DND-41 (cell line): ENCODE measurements at regions not wholly inside any gene's neighbourhood (a gene's known extent, or its start where the extent isn't known, plus 50 kb on each side); places are given as distances from the start of the nearest gene placed in this dataset.

Source experiments
- ATAC-seq: fragments of 200-7000 bp; cut with Tn5 transposase; 3 replicates; pipeline ENCODE4 v1.9.1; 2021; ENCODE audit warnings: low read depth; ENCODE audit not compliant: insufficient read depth
- DNase-seq: peaks from one replicate; pipeline ENCODE4 v3.0.0-alpha.2; 2020
- H2AFZ ChIP-seq: 2 replicates; pipeline ENCODE4 v1.6.0; 2012; ENCODE audit warnings: low read depth, low read length
- H3K27ac ChIP-seq: 2 replicates; pipeline ENCODE4 v1.5.1; 2012; ENCODE audit warnings: low read length, inconsistent platforms
- H3K27me3 ChIP-seq: fragments of 200-600 bp; sonication (generic); 2 replicates; pipeline ENCODE4 v1.6.0; 2012; ENCODE audit warnings: low read length, mild to moderate bottlenecking, inconsistent platforms; ENCODE audit not compliant: insufficient read depth, poor library complexity
- H3K36me3 ChIP-seq: 2 replicates; pipeline ENCODE4 v1.5.1; 2012; ENCODE audit warnings: low read length, inconsistent platforms; ENCODE audit not compliant: insufficient read depth
- H3K4me1 ChIP-seq: 2 replicates; pipeline ENCODE4 v1.5.1; 2012; ENCODE audit warnings: mild to moderate bottlenecking, low read length; ENCODE audit not compliant: insufficient read depth
- H3K4me2 ChIP-seq: 2 replicates; pipeline ENCODE4 v1.6.0; 2012; ENCODE audit warnings: mild to moderate bottlenecking, moderate library complexity, low read length, inconsistent platforms; ENCODE audit not compliant: insufficient read depth
- H3K4me3 ChIP-seq, 2 experiments: fragments of 200-600 bp in 1 of 2; shearing (Covaris generic) in 1 of 2; 2 replicates each; pipeline ENCODE4 v1.5.1; 2012 to 2016; ENCODE audit warnings: inconsistent platforms in 2 of 2, low read length in 2 of 2, mild to moderate bottlenecking in 2 of 2, low read depth in 1 of 2, moderate library complexity in 1 of 2
- H3K79me2 ChIP-seq: 2 replicates; pipeline ENCODE4 v1.6.0; 2012; ENCODE audit warnings: low read length, inconsistent platforms; ENCODE audit not compliant: insufficient read depth
- H3K9ac ChIP-seq: 2 replicates; pipeline ENCODE4 v1.6.0; 2012; ENCODE audit warnings: low read depth, mild to moderate bottlenecking, inconsistent platforms, low read length, moderate library complexity
- H3K9me3 ChIP-seq: 2 replicates; pipeline ENCODE4 v1.5.1; 2012; ENCODE audit warnings: low read length, moderate library complexity, mild to moderate bottlenecking, inconsistent platforms; ENCODE audit not compliant: insufficient read depth, severe bottlenecking
- H4K20me1 ChIP-seq: 2 replicates; pipeline ENCODE4 v1.6.0; 2012; ENCODE audit warnings: low read length; ENCODE audit not compliant: insufficient read depth
- EZH2 ChIP-seq: IDR thresholded peaks from 3 replicates; pipeline ENCODE4 v1.6.1; 2012; ENCODE audit warnings: borderline replicate concordance, low read depth, mild to moderate bottlenecking, moderate library complexity, low read length, inconsistent platforms; ENCODE audit not compliant: severe bottlenecking
- TF ChIP-seq, protein P1 (sequence below): IDR thresholded peaks from 2 replicates; pipeline ENCODE4 v1.5.1; 2012; ENCODE audit warnings: borderline replicate concordance, low read length, moderate library complexity, mild to moderate bottlenecking; ENCODE audit not compliant: poor library complexity, severe bottlenecking; ENCODE audit errors: extremely low read depth

GRCh38 chr10:120666308-120666707 lies 184.9 kb upstream of the WDR11 start:
- Histone ChIP-seq H3K9ac (no peak overlapping the region), H3K9me3 (no peaks in the 10 kb centered on the region), H3K4me3 (no peak overlapping the region), H3K79me2 (no peaks in the 10 kb centered on the region), H3K4me2 (no peak overlapping the region), H3K36me3 (no peaks in the 10 kb centered on the region), H3K27ac (no peak overlapping the region), H4K20me1 (no peaks in the 10 kb centered on the region), H3K4me1 (no peaks in the 10 kb centered on the region), H3K27me3 (no peaks in the 10 kb centered on the region), H2AFZ (no peak overlapping the region)
- DNase-seq (no peak), ATAC-seq (no peak)
- no peak for TF ChIP-seq EZH2
- TF ChIP-seq, protein P1, sequence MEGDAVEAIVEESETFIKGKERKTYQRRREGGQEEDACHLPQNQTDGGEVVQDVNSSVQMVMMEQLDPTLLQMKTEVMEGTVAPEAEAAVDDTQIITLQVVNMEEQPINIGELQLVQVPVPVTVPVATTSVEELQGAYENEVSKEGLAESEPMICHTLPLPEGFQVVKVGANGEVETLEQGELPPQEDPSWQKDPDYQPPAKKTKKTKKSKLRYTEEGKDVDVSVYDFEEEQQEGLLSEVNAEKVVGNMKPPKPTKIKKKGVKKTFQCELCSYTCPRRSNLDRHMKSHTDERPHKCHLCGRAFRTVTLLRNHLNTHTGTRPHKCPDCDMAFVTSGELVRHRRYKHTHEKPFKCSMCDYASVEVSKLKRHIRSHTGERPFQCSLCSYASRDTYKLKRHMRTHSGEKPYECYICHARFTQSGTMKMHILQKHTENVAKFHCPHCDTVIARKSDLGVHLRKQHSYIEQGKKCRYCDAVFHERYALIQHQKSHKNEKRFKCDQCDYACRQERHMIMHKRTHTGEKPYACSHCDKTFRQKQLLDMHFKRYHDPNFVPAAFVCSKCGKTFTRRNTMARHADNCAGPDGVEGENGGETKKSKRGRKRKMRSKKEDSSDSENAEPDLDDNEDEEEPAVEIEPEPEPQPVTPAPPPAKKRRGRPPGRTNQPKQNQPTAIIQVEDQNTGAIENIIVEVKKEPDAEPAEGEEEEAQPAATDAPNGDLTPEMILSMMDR = no peak

DNA sequence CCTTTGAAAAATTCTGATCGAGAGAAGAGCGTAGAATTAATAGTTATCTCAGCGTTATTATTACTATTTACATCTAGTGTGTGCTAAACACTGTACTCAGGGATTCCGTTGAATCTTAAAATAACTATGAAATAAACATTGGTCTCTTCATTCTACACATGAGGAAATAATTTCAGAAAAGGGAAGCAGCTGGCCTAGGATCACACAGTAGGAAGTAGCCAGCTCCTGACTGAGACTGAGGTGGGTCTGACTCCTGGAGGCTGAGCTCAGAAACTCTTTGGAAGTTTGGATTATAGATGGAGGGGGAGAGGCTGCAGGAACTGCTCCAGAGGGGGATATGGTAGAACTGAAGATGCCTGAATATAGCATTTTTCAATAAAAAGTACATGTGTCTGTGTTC lies 183.9 kb upstream of the WDR11 start:
- no peak for DNase-seq
- no peak overlapping the region for H3K27ac ChIP-seq
- no peaks in the 10 kb centered on the region for H3K27me3 ChIP-seq
- H2AFZ ChIP-seq = no peak overlapping the region
- TF ChIP-seq, protein P1 = no peak
- TF ChIP-seq EZH2 = no peak
- H3K9me3 ChIP-seq = no peaks in the 10 kb centered on the region
- H4K20me1 ChIP-seq = no peaks in the 10 kb centered on the region
- H3K9ac ChIP-seq = no peak overlapping the region
- no peaks in the 10 kb centered on the region for H3K79me2 ChIP-seq
- ATAC-seq = no peak
- H3K4me2 ChIP-seq = no peak overlapping the region
- no peaks in the 10 kb centered on the region for H3K36me3 ChIP-seq
- no peak overlapping the region for H3K4me3 ChIP-seq
- no peaks in the 10 kb centered on the region for H3K4me1 ChIP-seq

GRCh38 chr10:120671491-120671890 lies 179.7 kb upstream of the WDR11 start:
- H3K9ac ChIP-seq = no peak overlapping the region
- no peak overlapping the region for H3K27ac ChIP-seq
- ATAC-seq (no peak), DNase-seq (no peak)
- no peaks in the 10 kb centered on the region for H3K9me3 ChIP-seq
- no peaks in the 10 kb centered on the region for H3K36me3 ChIP-seq
- H3K4me3 ChIP-seq = no peak overlapping the region
- H3K79me2 ChIP-seq = no peaks in the 10 kb centered on the region
- no peaks in the 10 kb centered on the region for H4K20me1 ChIP-seq
- no peaks in the 10 kb centered on the region for H3K4me1 ChIP-seq
- no peak overlapping the region for H3K4me2 ChIP-seq
- no peak overlapping the region for H2AFZ ChIP-seq
- TF ChIP-seq, protein P1 = no peak
- TF ChIP-seq EZH2 = no peak
- H3K27me3 ChIP-seq = no peaks in the 10 kb centered on the region

DNA sequence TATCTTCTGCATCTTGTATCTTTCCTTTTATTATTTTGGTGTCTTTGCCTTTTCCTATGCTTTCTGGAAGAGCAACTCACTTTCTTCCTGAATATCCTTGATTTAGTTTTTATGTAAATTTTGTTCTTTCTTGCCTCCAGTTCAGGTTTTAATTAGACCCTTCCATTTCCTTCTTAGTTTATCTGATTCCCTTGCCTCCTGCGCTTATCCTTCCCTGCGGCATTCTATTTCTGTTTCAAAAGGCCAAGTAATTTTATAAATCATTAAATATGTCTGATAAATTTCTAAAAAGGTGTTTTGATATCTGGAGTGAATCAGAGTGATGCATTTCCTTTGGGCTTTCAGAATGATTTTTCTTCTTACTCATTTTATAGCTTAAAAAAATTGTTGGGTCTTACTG lies 167.7 kb upstream of the WDR11 start:
- H3K27ac ChIP-seq = no peak overlapping the region
- no peak overlapping the region for H3K4me2 ChIP-seq
- H3K4me3 ChIP-seq = no peak overlapping the region

More for the DNA sequence above, 167.7 kb upstream of the WDR11 start:
- DNase-seq (no peak), ATAC-seq (no peak)
- Histone ChIP-seq H3K79me2 (no peaks in the 10 kb centered on the region), H2AFZ (no peak overlapping the region), H3K27me3 (peaks cover 5% of the 10 kb centered on the region), H3K9me3 (no peaks in the 10 kb centered on the region), H3K4me1 (no peaks in the 10 kb centered on the region), H4K20me1 (no peaks in the 10 kb centered on the region), H3K9ac (no peak overlapping the region), H3K36me3 (no peaks in the 10 kb centered on the region)
- TF ChIP-seq, protein P1 = no peak
- no peak for TF ChIP-seq EZH2
